ENCODE measurements at regions not wholly inside any gene's neighbourhood (a gene's known extent, or its start where the extent isn't known, plus 50 kb on each side); places are given as distances from the start of the nearest gene placed in this dataset.

DNA sequence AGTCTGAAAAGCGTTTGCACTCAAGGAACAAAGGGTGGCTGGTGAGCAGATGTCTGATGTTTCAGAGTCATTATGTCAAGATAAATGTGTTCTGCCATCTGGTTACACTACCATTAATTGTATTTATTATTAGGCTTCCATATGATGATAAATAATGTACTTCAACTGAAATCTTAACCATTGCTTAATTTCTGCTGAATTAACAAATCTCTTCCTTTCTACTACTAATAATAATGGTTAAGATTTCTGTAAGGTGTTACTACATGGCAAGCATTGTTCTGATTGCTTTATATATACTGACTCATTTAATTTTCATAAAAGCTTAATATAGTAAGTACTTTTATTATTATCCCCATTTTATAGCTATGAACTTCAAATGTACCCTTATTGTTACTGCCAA, 68.4 kb upstream of the GALNT15 start:
- H3K27me3 ChIP-seq (replicated peaks; ENCODE audit: insufficient read depth), result no peaks in the 10 kb centered on the region
- no peak overlapping the region for H3K4me3 ChIP-seq
- no peak for ATAC-seq (ENCODE audit: insufficient number of reproducible peaks, low FRiP score, low read depth)

DNA sequence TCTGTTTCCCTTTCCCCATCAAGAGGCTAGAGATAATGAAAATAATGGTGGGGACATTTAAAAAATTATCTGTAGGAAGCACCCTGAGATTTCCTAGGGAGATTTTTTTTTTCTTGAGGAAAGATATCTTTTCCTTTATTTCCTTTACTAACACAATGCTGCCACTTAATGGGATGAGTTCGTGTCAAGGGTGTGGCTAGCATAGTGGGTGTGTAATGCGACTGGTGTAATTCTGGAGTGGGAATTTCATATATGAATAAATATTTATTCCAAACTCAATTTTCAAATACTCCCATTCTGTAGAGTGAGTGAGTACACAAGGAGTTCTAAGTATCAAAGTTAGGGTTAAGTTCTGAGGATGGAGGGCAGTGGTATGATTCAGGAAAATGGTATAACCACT, 66.1 kb upstream of the GALNT15 start:
- H3K36me3 ChIP-seq, result no peaks in the 10 kb centered on the region
- ATAC-seq (ENCODE audit: insufficient number of reproducible peaks, low FRiP score, low read depth), result no peak
- TF ChIP-seq, protein P1, sequence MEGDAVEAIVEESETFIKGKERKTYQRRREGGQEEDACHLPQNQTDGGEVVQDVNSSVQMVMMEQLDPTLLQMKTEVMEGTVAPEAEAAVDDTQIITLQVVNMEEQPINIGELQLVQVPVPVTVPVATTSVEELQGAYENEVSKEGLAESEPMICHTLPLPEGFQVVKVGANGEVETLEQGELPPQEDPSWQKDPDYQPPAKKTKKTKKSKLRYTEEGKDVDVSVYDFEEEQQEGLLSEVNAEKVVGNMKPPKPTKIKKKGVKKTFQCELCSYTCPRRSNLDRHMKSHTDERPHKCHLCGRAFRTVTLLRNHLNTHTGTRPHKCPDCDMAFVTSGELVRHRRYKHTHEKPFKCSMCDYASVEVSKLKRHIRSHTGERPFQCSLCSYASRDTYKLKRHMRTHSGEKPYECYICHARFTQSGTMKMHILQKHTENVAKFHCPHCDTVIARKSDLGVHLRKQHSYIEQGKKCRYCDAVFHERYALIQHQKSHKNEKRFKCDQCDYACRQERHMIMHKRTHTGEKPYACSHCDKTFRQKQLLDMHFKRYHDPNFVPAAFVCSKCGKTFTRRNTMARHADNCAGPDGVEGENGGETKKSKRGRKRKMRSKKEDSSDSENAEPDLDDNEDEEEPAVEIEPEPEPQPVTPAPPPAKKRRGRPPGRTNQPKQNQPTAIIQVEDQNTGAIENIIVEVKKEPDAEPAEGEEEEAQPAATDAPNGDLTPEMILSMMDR (IDR thresholded peaks at IDR 0.05), result no peak

More for the DNA sequence above, 68.4 kb upstream of the GALNT15 start:
- Histone ChIP-seq H3K9me3 (no peaks in the 10 kb centered on the region), H3K27ac (no peak overlapping the region), H3K4me1 (ENCODE audit: control insufficient read depth in 1 of 2, low read depth in 2 of 2) (peaks cover 5 to 14% of the 10 kb centered on the region in 2 donors), H3K36me3 (no peaks in the 10 kb centered on the region)
- no peak for DNase-seq (ENCODE audit: low spot score)
- TF ChIP-seq, protein P1 (IDR thresholded peaks at IDR 0.05), result no peak

DNA sequence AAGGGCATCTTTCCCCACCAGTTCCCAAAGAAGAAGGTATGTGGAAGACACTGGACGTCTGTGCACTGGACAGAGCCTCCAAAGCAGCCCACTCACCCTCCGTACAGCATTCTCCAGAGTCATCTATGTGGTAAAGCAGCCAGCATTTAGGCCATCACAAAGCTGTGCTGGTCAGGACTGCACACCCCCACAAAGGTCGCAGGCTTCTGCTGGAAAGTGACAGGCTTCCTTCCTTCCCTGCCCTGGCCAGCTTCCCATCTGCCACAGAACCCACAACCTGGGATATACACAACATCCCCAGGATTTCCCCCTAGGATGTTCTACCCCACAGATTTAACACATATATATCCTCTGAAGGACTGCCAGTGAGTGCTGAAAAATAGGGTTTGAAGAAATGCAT, 64.6 kb upstream of the GALNT15 start:
- Histone ChIP-seq H3K36me3 (no peaks in the 10 kb centered on the region), H3K27me3 (replicated peaks; ENCODE audit: insufficient read depth) (no peaks in the 10 kb centered on the region), H3K27ac (no peak overlapping the region), H3K4me1 (ENCODE audit: control insufficient read depth in 1 of 2, low read depth in 2 of 2) (peaks cover 3 to 21% of the 10 kb centered on the region in 2 donors), H3K4me3 (no peak overlapping the region), H3K9me3 (no peaks in the 10 kb centered on the region)
- DNase-seq (ENCODE audit: low spot score) (no peak), ATAC-seq (ENCODE audit: insufficient number of reproducible peaks, low FRiP score, low read depth) (no peak)
- TF ChIP-seq, protein P1 (IDR thresholded peaks at IDR 0.05), result no peak

More for the DNA sequence above, 66.1 kb upstream of the GALNT15 start:
- Histone ChIP-seq H3K9me3 (no peaks in the 10 kb centered on the region), H3K27me3 (replicated peaks; ENCODE audit: insufficient read depth) (no peaks in the 10 kb centered on the region), H3K27ac (no peak overlapping the region), H3K4me1 (ENCODE audit: control insufficient read depth in 1 of 2, low read depth in 2 of 2) (peaks cover 0 to 13% of the 10 kb centered on the region in 2 donors), H3K4me3 (no peak overlapping the region)
- DNase-seq (ENCODE audit: low spot score), result no peak

DNA sequence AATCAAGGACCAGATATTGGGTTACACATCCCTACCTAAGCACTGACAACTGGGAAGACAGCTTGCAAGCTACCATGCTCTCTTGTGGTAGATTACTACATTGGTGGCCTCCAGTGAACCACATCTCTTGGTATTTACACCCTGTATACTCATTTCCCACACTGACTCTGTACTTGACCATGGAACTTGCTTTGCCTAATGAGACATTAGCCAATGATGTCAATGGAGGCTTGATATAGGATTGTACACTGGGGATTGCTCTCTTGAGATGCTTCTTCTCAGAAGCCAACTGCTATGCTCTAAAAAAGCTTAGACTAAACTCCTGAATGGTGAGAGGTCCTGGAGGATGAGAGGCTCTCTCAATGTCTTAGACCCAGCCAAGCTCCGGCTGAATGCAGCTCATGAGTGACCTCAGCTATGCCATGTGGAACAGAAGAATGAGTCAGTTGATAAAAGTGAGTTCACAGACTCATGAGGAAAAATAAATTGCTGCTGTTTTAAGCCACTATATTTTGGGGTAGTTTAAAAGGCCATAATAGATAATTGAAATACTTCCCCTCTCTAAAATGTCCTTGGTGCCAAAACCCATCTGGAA, 61.5 kb upstream of the GALNT15 start:
- ATAC-seq (ENCODE audit: insufficient number of reproducible peaks, low FRiP score, low read depth), result no peak
- Histone ChIP-seq H3K4me3 (no peak overlapping the region), H3K27me3 (replicated peaks; ENCODE audit: insufficient read depth) (no peaks in the 10 kb centered on the region), H3K4me1 (ENCODE audit: control insufficient read depth in 1 of 2, low read depth in 2 of 2) (peaks cover 5 to 22% of the 10 kb centered on the region in 2 donors), H3K9me3 (no peaks in the 10 kb centered on the region), H3K36me3 (no peaks in the 10 kb centered on the region), H3K27ac (peak overlapping the region in 1 of 2 donors; percentile 9)
- TF ChIP-seq, protein P1 (IDR thresholded peaks at IDR 0.05), result no peak
- no peak for DNase-seq (ENCODE audit: low spot score)

DNA sequence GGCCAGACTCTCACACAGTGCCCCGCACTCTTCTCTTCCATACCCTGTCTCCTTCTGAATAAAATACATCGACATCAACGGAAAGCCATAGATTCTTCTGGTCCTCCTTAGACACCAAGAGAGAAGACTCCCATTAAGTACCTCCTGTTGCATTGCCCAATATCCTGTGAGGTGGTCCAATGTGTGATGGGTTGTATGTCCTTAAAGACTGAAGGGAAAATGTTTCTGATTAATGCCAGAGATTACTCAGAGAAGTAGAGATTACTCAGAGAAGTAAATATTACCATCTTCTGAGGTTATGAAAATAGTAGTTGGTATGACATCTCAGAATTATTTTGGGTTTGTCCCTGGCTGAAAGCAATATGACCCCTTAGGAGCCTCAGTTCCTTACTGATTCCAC, 60.8 kb upstream of the GALNT15 start:
- ATAC-seq (ENCODE audit: insufficient number of reproducible peaks, low FRiP score, low read depth) (no peak), DNase-seq (ENCODE audit: low spot score) (no peak)
- no peaks in the 10 kb centered on the region for H3K27me3 ChIP-seq (replicated peaks; ENCODE audit: insufficient read depth)
- H3K36me3 ChIP-seq, result no peaks in the 10 kb centered on the region
- no peaks in the 10 kb centered on the region for H3K9me3 ChIP-seq
- peaks cover 5 to 22% of the 10 kb centered on the region in 2 donors for H3K4me1 ChIP-seq (ENCODE audit: control insufficient read depth in 1 of 2, low read depth in 2 of 2)
- TF ChIP-seq, protein P1 (IDR thresholded peaks at IDR 0.05), result no peak
- H3K27ac ChIP-seq, result peak overlapping the region in 1 of 2 donors; percentile 9
- H3K4me3 ChIP-seq, result no peak overlapping the region
